ENCODE measurements at regions not wholly inside any gene's neighbourhood (a gene's known extent, or its start where the extent isn't known, plus 50 kb on each side); places are given as distances from the start of the nearest gene placed in this dataset.

- TF ChIP-seq, protein P1, sequence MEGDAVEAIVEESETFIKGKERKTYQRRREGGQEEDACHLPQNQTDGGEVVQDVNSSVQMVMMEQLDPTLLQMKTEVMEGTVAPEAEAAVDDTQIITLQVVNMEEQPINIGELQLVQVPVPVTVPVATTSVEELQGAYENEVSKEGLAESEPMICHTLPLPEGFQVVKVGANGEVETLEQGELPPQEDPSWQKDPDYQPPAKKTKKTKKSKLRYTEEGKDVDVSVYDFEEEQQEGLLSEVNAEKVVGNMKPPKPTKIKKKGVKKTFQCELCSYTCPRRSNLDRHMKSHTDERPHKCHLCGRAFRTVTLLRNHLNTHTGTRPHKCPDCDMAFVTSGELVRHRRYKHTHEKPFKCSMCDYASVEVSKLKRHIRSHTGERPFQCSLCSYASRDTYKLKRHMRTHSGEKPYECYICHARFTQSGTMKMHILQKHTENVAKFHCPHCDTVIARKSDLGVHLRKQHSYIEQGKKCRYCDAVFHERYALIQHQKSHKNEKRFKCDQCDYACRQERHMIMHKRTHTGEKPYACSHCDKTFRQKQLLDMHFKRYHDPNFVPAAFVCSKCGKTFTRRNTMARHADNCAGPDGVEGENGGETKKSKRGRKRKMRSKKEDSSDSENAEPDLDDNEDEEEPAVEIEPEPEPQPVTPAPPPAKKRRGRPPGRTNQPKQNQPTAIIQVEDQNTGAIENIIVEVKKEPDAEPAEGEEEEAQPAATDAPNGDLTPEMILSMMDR (IDR thresholded peaks at IDR 0.05) = no peak
- no peak for TF ChIP-seq ZFX (IDR thresholded peaks at IDR 0.05; ENCODE audit: borderline replicate concordance)
These were observed 180.5 kb upstream of the CADM1 start for GRCh38 chr11:115684699-115685098.

Data from 22Rv1 (cell line).